HG03280 (cell line): ENCODE measurements at regions not wholly inside any gene's neighbourhood (a gene's known extent, or its start where the extent isn't known, plus 50 kb on each side); places are given as distances from the start of the nearest gene placed in this dataset.
"Not testable (repeated sequence)": the region's sequence is repeated elsewhere in the genome, so short reads cannot be mapped to it uniquely, and the experiment has no call there.

Experiments used
- ATAC-seq: cut with Tn5 transposase; IDR thresholded peaks from one replicate; pipeline ENCODE4 v1.9.1; 2021; ENCODE audit warnings: mild to moderate bottlenecking, moderate library complexity; ENCODE audit not compliant: unreplicated experiment

DNA sequence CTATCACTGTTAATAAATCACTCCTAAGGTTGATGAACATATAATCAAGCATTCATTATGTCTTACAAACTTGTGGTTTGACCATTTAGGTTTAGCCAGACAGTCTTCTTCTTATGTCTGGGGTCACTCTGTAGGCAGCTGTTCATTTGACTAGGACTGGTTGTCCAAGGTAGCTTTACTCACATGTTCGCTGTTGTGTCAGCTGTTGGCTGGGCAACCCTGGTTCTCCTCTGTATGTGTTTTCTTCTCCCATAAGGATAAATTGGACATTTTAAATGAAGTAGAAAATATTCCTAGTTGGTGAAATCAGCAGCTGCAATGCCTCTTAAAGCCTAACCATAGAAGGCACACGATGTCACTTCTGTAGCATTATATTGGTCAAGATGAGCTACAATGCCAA, 635.1 kb downstream of the EPHA3 start:
- ATAC-seq, result no peak

- not testable (repeated sequence) for ATAC-seq
These were observed 640.3 kb downstream of the EPHA3 start for GRCh38 chr3:89747541-89748278.

- ATAC-seq, result no peak
These were observed 655.0 kb downstream of the EPHA3 start for GRCh38 chr3:89762405-89762804.

GRCh38 chr3:89783341-89783927, 676.0 kb downstream of the EPHA3 start:
- ATAC-seq, result no peak

GRCh38 chr3:89787485-89787884, 680.1 kb downstream of the EPHA3 start:
- no peak for ATAC-seq

DNA sequence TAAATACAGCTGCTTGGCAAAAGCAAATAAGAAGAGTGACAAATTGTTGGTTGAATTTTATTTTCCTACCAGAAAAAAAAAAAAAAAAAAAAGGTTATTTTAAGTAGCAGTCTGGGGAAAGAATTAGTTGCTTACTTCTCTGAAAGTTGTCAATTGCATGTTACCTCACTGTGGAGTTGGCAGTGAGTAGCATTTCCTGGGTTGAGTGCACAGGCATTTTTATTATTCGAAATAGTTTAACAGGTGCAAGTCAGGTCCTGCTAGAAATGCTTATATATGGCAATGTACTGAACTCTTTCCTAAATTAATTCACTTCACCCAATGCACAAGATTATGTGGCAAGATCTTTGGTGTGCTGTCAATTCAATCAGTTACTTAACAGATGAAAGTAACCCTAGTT, 680.6 kb downstream of the EPHA3 start:
- no peak for ATAC-seq

DNA sequence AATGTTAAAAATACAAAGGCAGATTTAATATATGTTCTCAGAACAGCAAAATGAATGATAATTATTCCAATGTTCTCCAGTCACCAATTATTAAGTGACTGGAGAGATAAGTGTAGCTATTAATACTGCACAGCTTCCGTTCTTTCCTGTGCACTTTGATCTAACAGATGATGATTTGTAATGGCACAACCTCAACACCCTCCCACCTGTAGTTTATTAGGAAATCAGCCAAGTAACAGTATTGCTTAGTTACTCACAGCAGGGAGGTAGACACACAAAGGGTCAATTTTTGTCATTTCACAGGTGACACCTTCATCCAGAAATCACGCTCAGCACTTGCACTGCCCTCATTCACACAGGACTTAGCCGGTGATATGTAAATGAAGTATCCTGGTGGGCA, 688.1 kb downstream of the EPHA3 start:
- ATAC-seq, result no peak

DNA sequence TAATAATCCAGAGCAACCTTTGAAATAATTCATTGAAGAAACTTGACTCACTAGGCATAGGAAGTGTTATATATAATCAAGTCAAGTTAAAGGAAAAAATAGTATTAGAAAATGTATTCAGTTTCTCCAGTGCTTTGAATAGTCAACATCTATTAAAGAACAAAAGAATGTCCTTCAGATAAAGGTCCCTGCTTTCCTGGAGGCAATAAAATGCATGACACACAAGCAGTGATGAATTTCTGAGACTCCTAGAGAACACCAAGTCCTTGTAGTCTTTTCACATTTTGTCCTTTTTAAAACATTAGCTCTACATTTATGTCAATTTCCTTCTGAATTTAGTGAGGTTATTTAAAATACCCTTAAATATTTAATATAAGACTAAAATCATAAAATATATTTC, 695.5 kb downstream of the EPHA3 start:
- no peak for ATAC-seq

- ATAC-seq, result no peak
These were observed 696.3 kb downstream of the EPHA3 start for GRCh38 chr3:89803711-89804110.

DNA sequence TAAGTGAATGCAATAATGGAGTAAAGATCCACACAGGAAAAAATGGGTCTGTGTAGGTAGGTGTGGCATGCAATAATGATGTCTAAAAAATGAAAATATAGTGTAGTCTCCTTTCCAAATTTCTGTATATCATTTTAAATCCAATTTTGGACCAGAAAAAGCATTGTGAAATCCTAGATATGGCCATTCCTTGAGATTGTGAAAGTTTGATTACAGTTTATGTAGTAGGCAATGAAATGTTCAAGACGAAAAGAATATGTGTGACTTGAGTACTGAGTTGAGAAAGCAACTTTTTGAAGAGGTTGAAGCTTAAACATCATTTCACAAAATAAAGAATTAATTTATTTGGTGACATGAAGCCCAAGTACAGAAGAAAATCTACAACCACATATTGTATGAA, 698.7 kb downstream of the EPHA3 start:
- ATAC-seq, result no peak

DNA sequence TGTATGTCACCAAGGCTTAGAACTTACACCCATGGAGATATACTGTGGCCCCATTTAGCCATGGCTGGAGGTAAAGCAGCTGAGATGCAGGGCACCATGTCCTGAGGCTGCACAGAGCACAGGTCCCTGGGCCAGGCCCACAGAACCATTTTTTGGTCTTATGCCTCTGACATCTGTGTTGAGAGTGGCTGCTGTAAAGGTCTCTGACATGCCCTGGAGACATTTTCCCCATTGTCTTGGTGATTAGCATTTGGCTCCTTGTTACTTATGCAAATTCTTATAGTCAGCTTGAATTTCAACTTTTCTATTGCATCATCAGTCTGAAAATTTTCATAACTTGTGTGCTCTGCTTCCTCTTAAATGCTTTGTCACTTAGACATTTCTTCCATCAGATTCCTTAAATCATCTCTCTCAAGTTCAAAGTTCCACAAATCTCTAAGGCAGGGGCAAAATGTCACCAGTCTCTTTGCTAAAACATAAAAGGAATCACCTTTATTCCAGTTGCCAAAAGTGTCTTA, 701.3 kb downstream of the EPHA3 start:
- no peak for ATAC-seq

DNA sequence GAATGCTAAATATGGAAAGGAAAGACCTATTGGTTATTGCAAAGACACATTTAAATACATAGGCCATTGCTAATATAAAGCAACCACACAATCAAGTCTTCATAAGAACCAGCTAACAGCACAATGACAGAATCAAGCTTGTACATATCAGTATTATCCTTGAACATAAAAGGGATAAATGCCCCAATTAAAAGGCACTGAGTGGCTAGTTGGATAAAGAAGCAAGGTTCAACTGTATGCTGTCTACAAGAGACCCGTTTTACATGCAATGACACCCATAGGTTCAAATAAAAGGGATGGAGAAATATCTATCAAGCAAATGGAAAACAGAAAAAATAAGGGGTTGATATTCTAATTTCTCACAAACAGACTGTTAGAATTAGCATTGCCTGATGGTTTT, 706.1 kb downstream of the EPHA3 start:
- no peak for ATAC-seq

- ATAC-seq, result no peak
These were observed 733.6 kb downstream of the EPHA3 start for GRCh38 chr3:89841041-89841440.

GRCh38 chr3:89845053-89845452, 737.6 kb downstream of the EPHA3 start:
- ATAC-seq, result no peak

DNA sequence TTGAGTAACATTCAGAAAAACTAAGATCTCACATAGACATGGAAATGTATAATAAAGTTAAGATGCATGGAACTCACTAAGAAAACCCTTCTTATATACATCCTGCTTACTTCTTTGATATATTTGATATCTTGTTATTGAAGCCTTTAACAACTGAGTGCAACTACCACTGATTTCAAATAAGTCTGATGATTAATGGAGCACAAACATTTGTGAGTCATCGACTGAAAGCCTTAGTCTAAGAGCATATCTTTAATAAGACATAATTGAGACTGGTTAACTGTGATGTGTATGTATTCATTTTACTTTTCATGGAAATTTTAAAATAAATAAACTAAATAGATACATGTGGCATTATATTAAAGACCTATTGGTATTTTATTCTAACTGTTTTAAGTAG, 740.5 kb downstream of the EPHA3 start:
- ATAC-seq, result no peak

- no peak for ATAC-seq
These were observed 744.7 kb downstream of the EPHA3 start for GRCh38 chr3:89851974-89852621.

GRCh38 chr3:89859757-89860156, 752.3 kb downstream of the EPHA3 start:
- ATAC-seq, result no peak

GRCh38 chr3:89867286-89867685, 759.9 kb downstream of the EPHA3 start:
- ATAC-seq, result no peak

GRCh38 chr3:89876116-89876515, 768.7 kb downstream of the EPHA3 start:
- no peak for ATAC-seq

DNA sequence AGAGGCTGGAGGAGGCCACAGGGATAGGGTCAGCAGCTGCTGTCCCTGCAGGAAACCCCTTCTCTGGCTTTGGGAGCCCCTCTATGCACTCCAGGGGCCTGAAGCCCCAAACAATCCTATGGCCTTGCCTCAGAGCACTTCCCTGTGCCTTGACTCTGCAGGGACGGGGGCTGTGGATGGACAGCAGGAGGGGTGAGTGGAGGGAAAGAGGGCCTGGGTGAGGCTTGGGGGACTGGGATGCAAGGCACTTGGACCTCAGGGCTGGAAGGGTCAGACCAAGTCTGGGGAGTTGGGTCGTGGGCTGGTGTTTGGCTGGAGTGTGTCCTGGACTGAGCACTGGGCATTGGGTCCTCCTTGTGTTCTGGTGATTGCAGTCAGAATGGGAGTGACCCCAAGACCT, 769.8 kb downstream of the EPHA3 start:
- no peak for ATAC-seq

DNA sequence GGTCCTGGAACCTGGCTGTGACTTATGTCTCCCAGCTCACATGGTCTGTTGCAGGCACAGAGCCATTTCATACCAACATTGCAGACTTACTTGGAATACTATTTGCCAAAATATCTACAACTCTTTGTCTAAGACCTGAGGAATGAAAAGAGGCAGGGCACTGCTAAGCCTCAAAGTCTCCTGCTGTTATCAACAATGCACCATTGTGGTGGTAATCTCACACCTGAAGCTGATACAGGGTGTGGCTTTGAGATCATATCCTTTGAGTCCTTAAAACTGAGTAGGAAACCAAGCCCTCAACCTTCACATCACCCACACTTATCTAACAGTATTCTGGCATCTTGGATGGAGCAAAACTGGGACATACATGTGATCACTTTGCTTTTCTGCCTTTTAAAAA, 782.0 kb downstream of the EPHA3 start:
- no peak for ATAC-seq

DNA sequence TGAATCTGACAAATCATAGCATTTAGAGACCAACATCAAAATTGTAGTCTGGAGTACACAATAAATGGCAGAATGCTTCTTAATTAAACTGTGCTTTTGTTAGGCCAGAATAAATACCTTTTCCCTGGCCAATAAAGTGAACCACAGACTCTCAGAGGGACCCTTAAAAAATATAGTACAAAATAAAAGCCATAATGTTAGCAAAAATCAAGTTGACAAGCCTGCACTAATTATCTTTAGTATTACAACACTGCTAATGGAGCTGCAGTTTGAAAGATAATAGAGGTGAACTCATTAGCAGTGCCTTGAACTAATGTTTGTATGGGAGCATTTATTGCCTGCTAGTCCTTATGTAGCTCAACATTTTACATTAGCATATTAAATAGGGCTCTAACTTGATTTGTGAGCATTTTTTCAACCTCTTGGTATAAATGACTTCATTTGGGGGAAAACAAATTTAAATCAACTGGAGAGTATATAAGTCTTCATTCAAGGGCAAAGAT, 801.3 kb downstream of the EPHA3 start:
- ATAC-seq, result no peak
